Neural cell (in vitro differentiated cells): ENCODE measurements at regions not wholly inside any gene's neighbourhood (a gene's known extent, or its start where the extent isn't known, plus 50 kb on each side); places are given as distances from the start of the nearest gene placed in this dataset.

Experiments
- H2AFZ ChIP-seq: fragments of 200-600, 300-800 bp; sonication (generic), shearing (Covaris generic); 2 replicates; pipeline ENCODE4 v1.6.0; 2014; ENCODE audit warnings: low read depth, mild to moderate bottlenecking, antibody characterized with exemption, low read length, moderate library complexity
- H3F3A ChIP-seq: fragments of 200-600 bp; shearing (Covaris generic); 2 replicates; pipeline ENCODE4 v1.6.1; 2016; ENCODE audit warnings: mild to moderate bottlenecking, moderate library complexity, mixed read lengths, antibody characterized with exemption, low read length; ENCODE audit not compliant: insufficient read depth, poor library complexity, severe bottlenecking
- H3K27ac ChIP-seq: fragments of 200-600, 300-800 bp; sonication (generic), shearing (Covaris generic); 2 replicates; pipeline ENCODE4 v1.5.1; 2014; ENCODE audit warnings: mild to moderate bottlenecking, low read length, moderate library complexity
- H3K27me3 ChIP-seq: fragments of 300-800, 200-600 bp; sonication (generic), shearing (Covaris generic); 2 replicates; pipeline ENCODE4 v1.6.0; 2014; ENCODE audit warnings: mild to moderate bottlenecking, low read depth, low read length, moderate library complexity; ENCODE audit not compliant: insufficient read depth
- H3K36me3 ChIP-seq: fragments of 300-800, 200-600 bp; sonication (generic), shearing (Covaris generic); 2 replicates; pipeline ENCODE4 v1.5.1; 2014; ENCODE audit warnings: mild to moderate bottlenecking, antibody characterized with exemption, low read length, moderate library complexity; ENCODE audit not compliant: insufficient read depth
- H3K4me2 ChIP-seq: fragments of 300-800, 200-600 bp; sonication (generic), shearing (Covaris generic); 2 replicates; pipeline ENCODE4 v1.6.0; 2014; ENCODE audit warnings: mild to moderate bottlenecking, low read length
- H3K4me3 ChIP-seq: fragments of 300-800, 200-600 bp; sonication (generic), shearing (Covaris generic); 2 replicates; pipeline ENCODE4 v1.5.1; 2014; ENCODE audit warnings: mild to moderate bottlenecking, low read length, moderate library complexity
- H3K79me2 ChIP-seq: fragments of 200-600 bp; shearing (Covaris generic); replicated peaks from 2 replicates; pipeline ENCODE4 v1.6.0; 2014; ENCODE audit warnings: mild to moderate bottlenecking, low read length, moderate library complexity; ENCODE audit not compliant: insufficient read depth
- H3K9ac ChIP-seq: fragments of 300-800, 200-600 bp; sonication (generic), shearing (Covaris generic); 2 replicates; pipeline ENCODE4 v1.6.1; 2016; ENCODE audit warnings: mild to moderate bottlenecking, low read length, mixed read lengths
- H3K9me2 ChIP-seq: fragments of 200-600 bp; shearing (Covaris generic); 2 replicates; pipeline ENCODE4 v1.6.1; 2016; ENCODE audit warnings: mild to moderate bottlenecking, low read length, mixed read lengths; ENCODE audit not compliant: insufficient read depth
- H3K9me3 ChIP-seq: fragments of 200-600, 300-800 bp; sonication (generic), shearing (Covaris generic); 2 replicates; pipeline ENCODE4 v1.6.1; 2016; ENCODE audit warnings: mild to moderate bottlenecking, mixed run types, low read length, moderate library complexity, mixed read lengths
- H4K20me1 ChIP-seq: fragments of 200-600 bp; shearing (Covaris generic); 2 replicates; pipeline ENCODE4 v1.6.1; 2016; ENCODE audit warnings: mild to moderate bottlenecking, mixed run types; ENCODE audit not compliant: insufficient read depth
- CTCF ChIP-seq: fragments of 450-650 bp; IDR thresholded peaks from 2 replicates; pipeline ENCODE4 v1.5.1; 2014; ENCODE audit warnings: antibody characterized with exemption, mild to moderate bottlenecking, moderate library complexity; ENCODE audit not compliant: poor library complexity, severe bottlenecking
- EP300 ChIP-seq: fragments of 450-650 bp; conservative IDR thresholded peaks from 2 replicates; pipeline ENCODE4 v1.6.1; 2014; ENCODE audit warnings: antibody characterized with exemption, mild to moderate bottlenecking, moderate library complexity; ENCODE audit not compliant: poor library complexity, severe bottlenecking
- EZH2 ChIP-seq: fragments of 200-600, 300-800 bp; shearing (Covaris generic), sonication (generic); IDR thresholded peaks from 2 replicates; pipeline ENCODE4 v1.6.1; 2014; ENCODE audit warnings: antibody characterized with exemption, low read length, borderline replicate concordance, mild to moderate bottlenecking; ENCODE audit not compliant: insufficient read depth, poor library complexity, severe bottlenecking
- MXI1 ChIP-seq: fragments of 450-650 bp; conservative IDR thresholded peaks from 2 replicates; pipeline ENCODE4 v1.6.1; 2014; ENCODE audit warnings: antibody characterized with exemption, mild to moderate bottlenecking; ENCODE audit not compliant: poor library complexity, severe bottlenecking
- POLR2AphosphoS5 ChIP-seq: IDR thresholded peaks from 2 replicates; pipeline ENCODE4 v1.6.1; 2012
- RAD21 ChIP-seq: fragments of 450-650 bp; conservative IDR thresholded peaks from 2 replicates; pipeline ENCODE4 v1.6.1; 2014; ENCODE audit warnings: antibody characterized with exemption, mild to moderate bottlenecking, moderate library complexity
- REST ChIP-seq: IDR thresholded peaks from 2 replicates; pipeline ENCODE4 v1.6.1; 2012; ENCODE audit warnings: borderline replicate concordance
- SMC3 ChIP-seq: fragments of 450-650 bp; conservative IDR thresholded peaks from 2 replicates; pipeline ENCODE4 v1.6.1; 2014; ENCODE audit warnings: antibody characterized with exemption, mild to moderate bottlenecking, moderate library complexity; ENCODE audit not compliant: poor library complexity
- TAF1 ChIP-seq: IDR thresholded peaks from 2 replicates; pipeline ENCODE4 v1.6.1; 2012; ENCODE audit warnings: low read depth

GRCh38 chr2:175741164-175741563 lies 260.9 kb downstream of the LNPK start:
- TF ChIP-seq MXI1: no peak
- H3K9me3 ChIP-seq: no peaks in the 10 kb centered on the region

GRCh38 chr2:175737722-175738361 lies 264.2 kb downstream of the LNPK start:
- Histone ChIP-seq H3K4me2 (no peak overlapping the region), H4K20me1 (no peaks in the 10 kb centered on the region), H3K36me3 (no peaks in the 10 kb centered on the region), H3K79me2 (no peaks in the 10 kb centered on the region), H3K4me3 (no peak overlapping the region), H3F3A (no peaks in the 10 kb centered on the region), H3K27me3 (no peaks in the 10 kb centered on the region), H3K9me3 (no peaks in the 10 kb centered on the region), H3K9me2 (no peaks in the 10 kb centered on the region), H2AFZ (no peak overlapping the region), H3K27ac (no peak overlapping the region), H3K9ac (no peak overlapping the region)
- no peak for TF ChIP-seq RAD21

More at GRCh38 chr2:175741164-175741563, 260.9 kb downstream of the LNPK start:
- Histone ChIP-seq H2AFZ (no peak overlapping the region), H3K9ac (no peak overlapping the region), H3K4me2 (no peak overlapping the region), H3K9me2 (no peaks in the 10 kb centered on the region), H3K27ac (no peak overlapping the region), H3K36me3 (no peaks in the 10 kb centered on the region), H3K79me2 (no peaks in the 10 kb centered on the region), H3K4me3 (no peak overlapping the region), H4K20me1 (no peaks in the 10 kb centered on the region), H3K27me3 (no peaks in the 10 kb centered on the region), H3F3A (no peaks in the 10 kb centered on the region)

GRCh38 chr2:175734686-175735085 lies 267.4 kb downstream of the LNPK start:
- Histone ChIP-seq H3K36me3 (no peaks in the 10 kb centered on the region), H3F3A (no peaks in the 10 kb centered on the region), H3K9me3 (no peaks in the 10 kb centered on the region), H3K27me3 (no peaks in the 10 kb centered on the region), H3K4me2 (no peak overlapping the region), H3K27ac (no peak overlapping the region), H3K4me3 (no peak overlapping the region), H3K9ac (no peak overlapping the region), H2AFZ (no peak overlapping the region), H4K20me1 (no peaks in the 10 kb centered on the region), H3K79me2 (no peaks in the 10 kb centered on the region), H3K9me2 (no peaks in the 10 kb centered on the region)
- TF ChIP-seq RAD21: no peak
- no peak for TF ChIP-seq EZH2
- no peak for TF ChIP-seq POLR2AphosphoS5
- no peak for TF ChIP-seq MXI1
- TF ChIP-seq REST: no peak
- TF ChIP-seq SMC3: no peak
- TF ChIP-seq CTCF: no peak
- no peak for TF ChIP-seq EP300
- no peak for TF ChIP-seq TAF1
